IMR-90 (cell line): ENCODE measurements at regions not wholly inside any gene's neighbourhood (a gene's known extent, or its start where the extent isn't known, plus 50 kb on each side); places are given as distances from the start of the nearest gene placed in this dataset.

Source experiments
- ATAC-seq: fragments of 200-7000 bp; cut with Tn5 transposase; 2 replicates; pipeline ENCODE4 v1.9.1; 2020; ENCODE audit warnings: low read depth, mild to moderate bottlenecking, moderate library complexity
- BruUV-seq: library from RNA; stranded (reverse); fragments of 400-500 nt; replicated peaks from 2 replicates; lab custom pipeline; 2021; lab: Mats Ljungman, UMichigan
- CTCF ChIA-PET: fragments of 300-600 bp; formaldehyde crosslinking; extraction: SDS; loops from one replicate; lab custom pipeline; 2021; ENCODE audit warnings: antibody characterized with exemption; lab: Yijun Ruan, JAX
- POLR2A ChIA-PET: fragments of 300-600 bp; sonication (Branson Sonifier 250); formaldehyde crosslinking; loops from one replicate; lab custom pipeline; 2022; ENCODE audit warnings: antibody characterized with exemption; ENCODE audit not compliant: unreplicated experiment; lab: Charles Lee
- DNase-seq: peaks from one replicate; pipeline ENCODE4 v3.0.0; 2013
- H2AFZ ChIP-seq: replicated peaks from 2 replicates; pipeline ENCODE3; 2013; ENCODE audit warnings: low read length, mild to moderate bottlenecking; ENCODE audit not compliant: poor library complexity
- H2AK5ac ChIP-seq: 2 replicates; pipeline ENCODE4 v1.6.1; 2013; ENCODE audit warnings: low read depth, low read length, inconsistent platforms
- H2AK9ac ChIP-seq: replicated peaks from 2 replicates; pipeline ENCODE3; 2013; ENCODE audit warnings: mild to moderate bottlenecking, low read depth, low read length, moderate library complexity; ENCODE audit not compliant: poor library complexity
- H2BK120ac ChIP-seq: 2 replicates; pipeline ENCODE4 v1.6.1; 2013; ENCODE audit warnings: low read depth, low read length, inconsistent platforms
- H2BK15ac ChIP-seq: 3 replicates; pipeline ENCODE4 v1.6.1; 2013; ENCODE audit warnings: low read depth, low read length, inconsistent platforms
- H2BK20ac ChIP-seq: 2 replicates; pipeline ENCODE4 v1.6.1; 2013; ENCODE audit warnings: low read depth, mild to moderate bottlenecking, inconsistent platforms, low read length, moderate library complexity
- H2BK5ac ChIP-seq: 2 replicates; pipeline ENCODE4 v1.6.1; 2013; ENCODE audit warnings: mild to moderate bottlenecking, low read depth, low read length, inconsistent platforms; ENCODE audit not compliant: poor library complexity, severe bottlenecking
- H3K14ac ChIP-seq: replicated peaks from 2 replicates; pipeline ENCODE4 v1.6.1; 2013; ENCODE audit warnings: low read depth, low read length, inconsistent platforms
- H3K18ac ChIP-seq: 2 replicates; pipeline ENCODE4 v1.6.1; 2013; ENCODE audit warnings: low read depth, low read length, control low read depth
- H3K23ac ChIP-seq: 2 replicates; pipeline ENCODE4 v1.6.1; 2013; ENCODE audit warnings: low read depth, low read length, inconsistent platforms
- H3K27ac ChIP-seq: 2 replicates; pipeline ENCODE4 v1.5.1; 2013; ENCODE audit warnings: mild to moderate bottlenecking, control low read depth, low read length; ENCODE audit not compliant: insufficient read depth
- H3K27me3 ChIP-seq: 2 replicates; pipeline ENCODE4 v1.6.1; 2013; ENCODE audit warnings: low read length; ENCODE audit not compliant: control insufficient read depth, insufficient read depth
- H3K36me3 ChIP-seq: 2 replicates; pipeline ENCODE4 v1.6.1; 2013; ENCODE audit warnings: low read length, mixed read lengths; ENCODE audit not compliant: control insufficient read depth, insufficient read depth
- H3K4ac ChIP-seq: 2 replicates; pipeline ENCODE4 v1.6.1; 2013; ENCODE audit warnings: low read depth, low read length, inconsistent platforms
- H3K4me1 ChIP-seq: 2 replicates; pipeline ENCODE4 v1.6.1; 2013; ENCODE audit warnings: low read length, mixed read lengths; ENCODE audit not compliant: control insufficient read depth, insufficient read depth
- H3K4me2 ChIP-seq: 2 replicates; pipeline ENCODE4 v1.6.1; 2013; ENCODE audit warnings: low read depth, mild to moderate bottlenecking, control low read depth, low read length, moderate library complexity
- H3K4me3 ChIP-seq: 2 replicates; pipeline ENCODE4 v1.5.1; 2013; ENCODE audit warnings: low read depth, mild to moderate bottlenecking, control low read depth, low read length, moderate library complexity; ENCODE audit not compliant: insufficient read depth
- H3K56ac ChIP-seq: 2 replicates; pipeline ENCODE4 v1.6.1; 2013; ENCODE audit warnings: low read length, inconsistent platforms; ENCODE audit not compliant: insufficient read depth; ENCODE audit errors: extremely low read depth
- H3K79me1 ChIP-seq, 2 experiments: 2 replicates each; pipeline ENCODE4 v1.6.1; 2013; ENCODE audit warnings: low read length in 2 of 2, inconsistent platforms in 1 of 2, low read depth in 1 of 2
- H3K9ac ChIP-seq: 2 replicates; pipeline ENCODE4 v1.6.1; 2013; ENCODE audit warnings: low read depth, low read length, control low read depth
- H3K9me1 ChIP-seq: 2 replicates; pipeline ENCODE4 v1.6.1; 2013; ENCODE audit warnings: low read length, inconsistent platforms; ENCODE audit not compliant: insufficient read depth
- H3K9me3 ChIP-seq: 2 replicates; pipeline ENCODE4 v1.6.1; 2013; ENCODE audit warnings: low read length; ENCODE audit not compliant: control insufficient read depth, insufficient read depth
- H4K20me1 ChIP-seq: 2 replicates; pipeline ENCODE4 v1.6.1; 2013; ENCODE audit warnings: low read length, inconsistent platforms; ENCODE audit not compliant: insufficient read depth
- H4K5ac ChIP-seq: 2 replicates; pipeline ENCODE4 v1.6.1; 2013; ENCODE audit warnings: mild to moderate bottlenecking, low read depth, low read length, control low read depth
- H4K8ac ChIP-seq, 2 experiments: 2 replicates each; pipeline ENCODE4 v1.6.1; 2013; ENCODE audit warnings: low read depth in 2 of 2, low read length in 2 of 2, control low read depth in 1 of 2, inconsistent platforms in 1 of 2
- H4K91ac ChIP-seq: 2 replicates; pipeline ENCODE4 v1.6.1; 2013; ENCODE audit warnings: low read depth, low read length, inconsistent platforms; ENCODE audit not compliant: insufficient read depth
- BHLHE40 ChIP-seq: fragments of 150-350 bp; IDR thresholded peaks from 2 replicates; pipeline ENCODE4 v1.6.1; 2016; ENCODE audit warnings: mild to moderate bottlenecking, low read depth, low read length
- CEBPB ChIP-seq: IDR thresholded peaks from 2 replicates; pipeline ENCODE4 v1.6.1; 2012; ENCODE audit warnings: low read depth, low read length, improper control_type of control experiment
- CHD1 ChIP-seq: IDR thresholded peaks from 2 replicates; pipeline ENCODE4 v1.6.1; 2012; ENCODE audit warnings: low read depth, low read length, improper control_type of control experiment
- ELK1 ChIP-seq: fragments of 150-350 bp; IDR thresholded peaks from 2 replicates; pipeline ENCODE4 v1.6.1; 2016; ENCODE audit warnings: low read depth, mild to moderate bottlenecking, low read length, moderate library complexity, borderline replicate concordance
- FOS ChIP-seq: fragments of 150-350 bp; IDR thresholded peaks from 2 replicates; pipeline ENCODE4 v1.6.1; 2016; ENCODE audit warnings: low read depth, low read length
- MAFK ChIP-seq: IDR thresholded peaks from 2 replicates; pipeline ENCODE4 v1.6.1; 2012; ENCODE audit warnings: low read depth, low read length, improper control_type of control experiment
- MAZ ChIP-seq: IDR thresholded peaks from 2 replicates; pipeline ENCODE4 v1.6.1; 2012; ENCODE audit warnings: low read depth, mild to moderate bottlenecking, low read length, improper control_type of control experiment, moderate library complexity, borderline replicate concordance
- MXI1 ChIP-seq: IDR thresholded peaks from 2 replicates; pipeline ENCODE4 v1.6.1; 2012; ENCODE audit warnings: low read depth, mild to moderate bottlenecking, low read length, moderate library complexity, borderline replicate concordance
- NFE2L2 ChIP-seq: fragments of 150-350 bp; IDR thresholded peaks from 2 replicates; pipeline ENCODE4 v1.6.1; 2016; ENCODE audit warnings: low read depth, mild to moderate bottlenecking, low read length
- POLR2A ChIP-seq: IDR thresholded peaks from 2 replicates; pipeline ENCODE4 v1.6.1; 2012; ENCODE audit warnings: mild to moderate bottlenecking, low read depth, low read length
- RAD21 ChIP-seq: IDR thresholded peaks from 2 replicates; pipeline ENCODE4 v1.6.1; 2012; ENCODE audit warnings: low read length, improper control_type of control experiment
- RCOR1 ChIP-seq: IDR thresholded peaks from 2 replicates; pipeline ENCODE4 v1.6.1; 2012; ENCODE audit warnings: mild to moderate bottlenecking, low read length, improper control_type of control experiment; ENCODE audit not compliant: insufficient replicate concordance
- RFX5 ChIP-seq: IDR thresholded peaks from 2 replicates; pipeline ENCODE4 v1.8.0; 2012; ENCODE audit warnings: low read depth, mild to moderate bottlenecking, low read length, moderate library complexity
- SMC3 ChIP-seq: fragments of 150-350 bp; IDR thresholded peaks from 2 replicates; pipeline ENCODE4 v1.6.1; 2016; ENCODE audit warnings: low read depth, mild to moderate bottlenecking, antibody characterized with exemption, low read length, moderate library complexity
- WGBS, 2 experiments: methylation state at CpG; one replicate each; pipeline versions ENCODE4 v1.1.5 to v1.1.7; 2013; ENCODE audit warnings: missing lambda C conversion rate in 2 of 2; ENCODE audit not compliant: insufficient read length in 1 of 2; ENCODE audit errors: extremely low coverage in 2 of 2; 5-methylcytosine and 5-hydroxymethylcytosine counted together
- dilution Hi-C: fragments of 300-500 bp; cut with HindIII; formaldehyde crosslinking; loops from one replicate; pipeline ENCODE4 v1.14.3; 2018; ENCODE audit warnings: low sequenced_read_pairs; ENCODE audit not compliant: unreplicated experiment
- in situ Hi-C: fragments of 300-500 bp; cut with MboI; formaldehyde crosslinking; loops from 3 replicates; pipeline ENCODE4 v1.14.3; 2019; ENCODE audit warnings: low sequenced_read_pairs, inconsistent platforms, mixed read lengths
- intact Hi-C: fragments of 100-400 bp; cut with micrococcal nuclease; formaldehyde crosslinking; loops from 2 replicates; pipeline ENCODE4 v1.10.0; 2022
- TF ChIP-seq, protein P1 (sequence below): conservative IDR thresholded peaks from 2 replicates; pipeline ENCODE4 v1.5.1; 2012; ENCODE audit warnings: mild to moderate bottlenecking, low read depth, low read length, improper control_type of control experiment
- TF ChIP-seq, protein P2 (sequence below): fragments of 150-350 bp; IDR thresholded peaks from 2 replicates; pipeline ENCODE4 v1.6.1; 2017; ENCODE audit warnings: mild to moderate bottlenecking, antibody characterized with exemption, low read length, low read depth

DNA sequence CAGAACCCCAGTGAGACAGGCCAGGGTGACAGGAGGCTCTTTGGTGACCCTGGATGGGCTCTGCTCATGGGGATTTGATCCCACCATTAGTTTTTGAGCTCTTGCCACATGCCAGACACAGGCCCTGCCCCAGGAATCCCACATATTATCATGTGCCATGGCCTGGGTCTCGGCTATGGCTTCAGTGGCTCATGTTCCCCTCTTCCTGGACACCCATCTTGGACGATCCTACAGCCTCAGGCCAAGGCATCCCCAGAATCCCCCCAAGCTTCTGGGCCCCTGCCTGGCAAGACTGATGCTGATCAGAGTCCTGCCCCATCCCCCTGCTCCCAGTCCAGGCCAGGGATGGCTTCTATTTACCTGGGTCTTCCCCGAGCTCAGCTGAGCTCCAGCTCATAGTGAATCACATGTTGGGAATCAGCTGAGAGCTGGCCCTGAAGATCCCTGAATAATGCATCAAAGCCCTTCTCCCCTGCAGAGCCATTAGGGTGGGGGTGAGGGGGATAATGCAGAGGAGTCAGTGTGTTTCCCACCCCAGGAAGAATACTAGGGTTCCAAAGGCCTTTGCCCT lies 50.9 kb upstream of the CHRNB4 start:
- H3K27ac ChIP-seq: no peak overlapping the region
- H2AK9ac ChIP-seq: no peak overlapping the region
- H3K9me1 ChIP-seq: no peaks in the 10 kb centered on the region
- H3K4me1 ChIP-seq: no peaks in the 10 kb centered on the region
- TF ChIP-seq CHD1 (no peak), SMC3 (no peak), POLR2A (no peak), RAD21 (no peak), MAZ (no peak), ELK1 (no peak), RCOR1 (no peak), NFE2L2 (no peak), MXI1 (no peak), MAFK (no peak), CEBPB (no peak), RFX5 (no peak), FOS (no peak), BHLHE40 (no peak)
- TF ChIP-seq, protein P1, sequence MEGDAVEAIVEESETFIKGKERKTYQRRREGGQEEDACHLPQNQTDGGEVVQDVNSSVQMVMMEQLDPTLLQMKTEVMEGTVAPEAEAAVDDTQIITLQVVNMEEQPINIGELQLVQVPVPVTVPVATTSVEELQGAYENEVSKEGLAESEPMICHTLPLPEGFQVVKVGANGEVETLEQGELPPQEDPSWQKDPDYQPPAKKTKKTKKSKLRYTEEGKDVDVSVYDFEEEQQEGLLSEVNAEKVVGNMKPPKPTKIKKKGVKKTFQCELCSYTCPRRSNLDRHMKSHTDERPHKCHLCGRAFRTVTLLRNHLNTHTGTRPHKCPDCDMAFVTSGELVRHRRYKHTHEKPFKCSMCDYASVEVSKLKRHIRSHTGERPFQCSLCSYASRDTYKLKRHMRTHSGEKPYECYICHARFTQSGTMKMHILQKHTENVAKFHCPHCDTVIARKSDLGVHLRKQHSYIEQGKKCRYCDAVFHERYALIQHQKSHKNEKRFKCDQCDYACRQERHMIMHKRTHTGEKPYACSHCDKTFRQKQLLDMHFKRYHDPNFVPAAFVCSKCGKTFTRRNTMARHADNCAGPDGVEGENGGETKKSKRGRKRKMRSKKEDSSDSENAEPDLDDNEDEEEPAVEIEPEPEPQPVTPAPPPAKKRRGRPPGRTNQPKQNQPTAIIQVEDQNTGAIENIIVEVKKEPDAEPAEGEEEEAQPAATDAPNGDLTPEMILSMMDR: no peak
- TF ChIP-seq, protein P2, sequence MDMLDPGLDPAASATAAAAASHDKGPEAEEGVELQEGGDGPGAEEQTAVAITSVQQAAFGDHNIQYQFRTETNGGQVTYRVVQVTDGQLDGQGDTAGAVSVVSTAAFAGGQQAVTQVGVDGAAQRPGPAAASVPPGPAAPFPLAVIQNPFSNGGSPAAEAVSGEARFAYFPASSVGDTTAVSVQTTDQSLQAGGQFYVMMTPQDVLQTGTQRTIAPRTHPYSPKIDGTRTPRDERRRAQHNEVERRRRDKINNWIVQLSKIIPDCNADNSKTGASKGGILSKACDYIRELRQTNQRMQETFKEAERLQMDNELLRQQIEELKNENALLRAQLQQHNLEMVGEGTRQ: no peak
- no peaks in the 10 kb centered on the region for H3K9me3 ChIP-seq
- intact Hi-C loops (no loop called here), in situ Hi-C loops (no loop called here), dilution Hi-C loops (no loop called here)
- peaks cover 13% of the 10 kb centered on the region for H3K27me3 ChIP-seq
- H3K14ac ChIP-seq: no peak overlapping the region
- H4K5ac ChIP-seq: no peak overlapping the region
- no peak overlapping the region for H3K4me2 ChIP-seq
- H3K9ac ChIP-seq: no peak overlapping the region
- H2AK5ac ChIP-seq: no peak overlapping the region
- DNase-seq (no peak), ATAC-seq (no peak)
- no peak overlapping the region for H2BK5ac ChIP-seq
- ChIA-PET POLR2A (interaction anchor here (0.6 kb wide), 1 partner anchor 145 kb away, joined by 5 read pairs; no protein-coding TSS in a partner anchor), CTCF (no interaction called here)
- no peak overlapping the region for H3K18ac ChIP-seq
- no TSS peak for BruUV-seq
- no peaks in the 10 kb centered on the region for H3K36me3 ChIP-seq
- no peak overlapping the region for H4K91ac ChIP-seq
- H3K4me3 ChIP-seq: no peak overlapping the region
- H4K20me1 ChIP-seq: no peaks in the 10 kb centered on the region
- H2BK120ac ChIP-seq: no peak overlapping the region
- 33% methylated on average over 1 of the region's 3 CpGs; no CpG with 5 or more reads in 1 of the 2 experiments for WGBS, 2 experiments
- H2AFZ ChIP-seq: no peak overlapping the region
- no peak overlapping the region for H3K56ac ChIP-seq
- H3K23ac ChIP-seq: no peak overlapping the region
- H4K8ac ChIP-seq: no peak overlapping the region
- no peak overlapping the region for H2BK15ac ChIP-seq
- no peak overlapping the region for H3K4ac ChIP-seq
- no peaks in the 10 kb centered on the region for H3K79me1 ChIP-seq
- H2BK20ac ChIP-seq: no peak overlapping the region
